Hepatocyte (in vitro differentiated cells): ENCODE measurements at regions not wholly inside any gene's neighbourhood (a gene's known extent, or its start where the extent isn't known, plus 50 kb on each side); places are given as distances from the start of the nearest gene placed in this dataset.

ENCODE experiments used
- CTCF ChIP-seq: fragments of 200-600 bp; sonication (generic); IDR thresholded peaks from 2 replicates; pipeline ENCODE4 v1.5.1; 2016; ENCODE audit warnings: antibody characterized with exemption, mild to moderate bottlenecking; ENCODE audit not compliant: poor library complexity
- EZH2 ChIP-seq: fragments of 200-600 bp; sonication (generic); IDR thresholded peaks from 2 replicates; pipeline ENCODE4 v1.6.1; 2016; ENCODE audit warnings: antibody characterized with exemption, mild to moderate bottlenecking, borderline replicate concordance

DNA sequence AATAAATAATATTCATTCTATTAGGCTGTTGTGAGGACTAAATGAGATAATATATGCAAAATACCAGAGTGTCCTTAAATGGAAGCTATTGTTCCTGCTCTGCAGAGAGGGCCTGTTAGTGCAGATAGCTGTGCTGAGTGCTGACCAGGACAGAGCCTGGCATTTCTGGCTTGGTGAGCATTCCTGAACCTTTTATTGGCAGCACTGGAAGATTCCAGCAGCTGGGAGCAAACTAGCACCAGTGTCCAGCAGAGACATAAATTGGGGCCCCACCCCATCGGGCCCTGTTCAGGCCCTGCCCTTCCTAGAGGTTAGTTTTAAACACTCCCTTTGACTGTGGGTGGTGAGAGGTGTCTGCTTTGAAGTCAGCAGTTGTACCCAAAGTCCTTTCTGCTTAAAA, 85.9 kb upstream of the GADD45A start:
- TF ChIP-seq CTCF (no peak), EZH2 (no peak)
